Stomach (tissue), 8 donors: ENCODE measurements at regions not wholly inside any gene's neighbourhood (a gene's known extent, or its start where the extent isn't known, plus 50 kb on each side); places are given as distances from the start of the nearest gene placed in this dataset.
A peak's percentile ranks its signal among the peaks of the same experiment; 100 is the strongest.
"Not testable (repeated sequence)": the region's sequence is repeated elsewhere in the genome, so short reads cannot be mapped to it uniquely, and the experiment has no call there.

Source experiments
- DNase-seq, 2 donors: peaks; one replicate each; pipeline versions ENCODE4 v3.0.0 to v3.0.0-alpha.2; 2013 to 2019
- H3K27ac ChIP-seq, 5 donors: fragments of 200-600 bp in 4 of 5; sonication (generic) in 4 of 5; one replicate each; pipeline ENCODE4 v1.5.1; 2013 to 2019; ENCODE audit warnings: mild to moderate bottlenecking in 1 of 5, moderate library complexity in 1 of 5
- H3K27me3 ChIP-seq, 3 donors: fragments of 200-600 bp; sonication (generic); one replicate each; pipeline ENCODE4 v1.5.1; 2017 to 2019; ENCODE audit warnings: mixed run types in 1 of 3
- H3K36me3 ChIP-seq, 4 donors: fragments of 200-600 bp; sonication (generic); 1 replicate in 3 of 4; 2 replicates in 1 of 4; pipeline ENCODE4 v1.5.1; 2016 to 2019
- H3K4me1 ChIP-seq, 4 donors: fragments of 200-600 bp; sonication (generic); one replicate each; pipeline ENCODE4 v1.5.1; 2016 to 2019
- H3K4me3 ChIP-seq, 4 donors: fragments of 200-600 bp; sonication (generic) in 3 of 4; one replicate each; pipeline ENCODE4 v1.5.1; 2016 to 2019; ENCODE audit warnings: mild to moderate bottlenecking in 1 of 4
- H3K9me3 ChIP-seq, 4 donors: fragments of 200-600 bp; sonication (generic); one replicate each; pipeline ENCODE4 v1.5.1; 2016 to 2019
- EP300 ChIP-seq: sonication (generic); formaldehyde crosslinking; IDR thresholded peaks from one replicate; pipeline ENCODE4 v1.6.1; 2017; ENCODE audit warnings: antibody characterized with exemption
- POLR2A ChIP-seq, 4 donors: fragments of 450-650 bp; IDR thresholded peaks; one replicate each; pipeline ENCODE4 v1.6.1; 2016; ENCODE audit warnings: antibody characterized with exemption in 4 of 4, control low read depth in 2 of 4, mild to moderate bottlenecking in 1 of 4, moderate library complexity in 1 of 4
- POLR2AphosphoS5 ChIP-seq, 3 donors: sonication (generic); formaldehyde crosslinking; IDR thresholded peaks; one replicate each; pipeline ENCODE4 v1.6.1; 2016; ENCODE audit warnings: antibody characterized with exemption in 3 of 3
- WGBS, 5 donors: extraction: QIAGEN DNeasy Blood & Tissue Kit in 3 of 5; methylation state at CpG; one replicate each; pipeline versions ENCODE4 v1.1.5 to v1.1.7; 2013 to 2018; 5-methylcytosine and 5-hydroxymethylcytosine counted together
- intact Hi-C: fragments of 100-400 bp; cut with DNase I; formaldehyde crosslinking; loops from one replicate; pipeline ENCODE4 v1.15.1; 2023; ENCODE audit warnings: low total_unique reads
- TF ChIP-seq, protein P1 (sequence below), 7 experiments: fragments of 450-650 bp in 4 of 7; fragments of 200-600 bp in 3 of 7; sonication (generic) in 3 of 7; IDR thresholded peaks; one replicate each; pipeline ENCODE4 v1.5.1; 2016 to 2019; ENCODE audit warnings: antibody characterized with exemption in 7 of 7, control low read depth in 2 of 7, mild to moderate bottlenecking in 1 of 7
- donor health status: healthy with polysubstance abuse.
- donor health status: Bipolar disorder and iron deficiency.
- donor health status: healthy.

DNA sequence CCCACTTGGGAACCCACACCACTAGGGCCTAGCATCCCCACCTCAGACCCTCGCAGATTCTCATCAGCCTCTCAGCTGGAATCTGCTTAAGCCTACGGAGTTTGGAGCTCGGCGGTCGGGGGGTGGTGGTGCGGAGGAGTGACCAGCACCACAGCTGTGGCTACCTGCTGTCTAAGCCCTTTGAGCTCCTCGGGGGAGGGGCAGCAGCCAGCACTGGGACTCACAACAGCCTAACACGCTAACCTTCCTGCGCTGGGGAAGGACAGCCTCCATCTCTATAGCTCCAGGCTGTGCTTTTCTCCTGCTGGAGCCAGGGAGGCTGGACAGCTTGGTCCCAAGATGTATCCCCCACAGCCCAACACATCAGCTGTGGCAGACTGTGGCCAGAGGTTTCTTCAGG is 281.5 kb downstream of the USP46 start:
- H3K9me3 ChIP-seq = no peaks in the 10 kb centered on the region
- no peak for DNase-seq
- no peak overlapping the region for H3K4me3 ChIP-seq
- intact Hi-C loops = no loop called here
- TF ChIP-seq, protein P1, sequence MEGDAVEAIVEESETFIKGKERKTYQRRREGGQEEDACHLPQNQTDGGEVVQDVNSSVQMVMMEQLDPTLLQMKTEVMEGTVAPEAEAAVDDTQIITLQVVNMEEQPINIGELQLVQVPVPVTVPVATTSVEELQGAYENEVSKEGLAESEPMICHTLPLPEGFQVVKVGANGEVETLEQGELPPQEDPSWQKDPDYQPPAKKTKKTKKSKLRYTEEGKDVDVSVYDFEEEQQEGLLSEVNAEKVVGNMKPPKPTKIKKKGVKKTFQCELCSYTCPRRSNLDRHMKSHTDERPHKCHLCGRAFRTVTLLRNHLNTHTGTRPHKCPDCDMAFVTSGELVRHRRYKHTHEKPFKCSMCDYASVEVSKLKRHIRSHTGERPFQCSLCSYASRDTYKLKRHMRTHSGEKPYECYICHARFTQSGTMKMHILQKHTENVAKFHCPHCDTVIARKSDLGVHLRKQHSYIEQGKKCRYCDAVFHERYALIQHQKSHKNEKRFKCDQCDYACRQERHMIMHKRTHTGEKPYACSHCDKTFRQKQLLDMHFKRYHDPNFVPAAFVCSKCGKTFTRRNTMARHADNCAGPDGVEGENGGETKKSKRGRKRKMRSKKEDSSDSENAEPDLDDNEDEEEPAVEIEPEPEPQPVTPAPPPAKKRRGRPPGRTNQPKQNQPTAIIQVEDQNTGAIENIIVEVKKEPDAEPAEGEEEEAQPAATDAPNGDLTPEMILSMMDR (IDR thresholded peaks at IDR 0.05) = no peak
- TF ChIP-seq POLR2AphosphoS5 (IDR thresholded peaks at IDR 0.05) = no peak
- no peak for TF ChIP-seq EP300
- no peak for TF ChIP-seq POLR2A (IDR thresholded peaks at IDR 0.05)
- H3K27ac ChIP-seq = no peak overlapping the region
- no peaks in the 10 kb centered on the region for H3K36me3 ChIP-seq
- WGBS, 5 donors = 81 to 88% (median 84%) methylated on average over 3 to 9 of the region's 9 CpGs
- H3K4me1 ChIP-seq = no peaks in the 10 kb centered on the region
- H3K27me3 ChIP-seq = no peaks in the 10 kb centered on the region

DNA sequence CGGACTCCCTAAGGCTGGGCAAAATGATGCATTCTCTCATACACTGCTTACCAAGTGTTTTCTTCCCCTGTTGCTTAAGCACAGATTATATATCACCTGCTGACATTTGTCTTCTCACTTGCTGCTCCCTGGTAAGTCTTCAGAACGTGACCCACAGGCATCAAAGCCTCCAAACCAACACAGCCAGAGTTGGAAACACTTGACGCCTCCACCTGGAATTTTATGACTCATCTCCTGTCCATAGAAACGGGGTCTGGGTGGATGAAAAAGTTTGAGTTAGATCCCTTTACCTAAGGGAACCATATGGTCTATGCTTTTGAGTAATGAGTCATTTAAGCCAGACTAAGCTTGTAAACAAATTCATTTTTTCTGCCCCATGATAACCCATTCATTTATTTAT is 251.6 kb downstream of the USP46 start:
- WGBS, 5 donors = 38 to 50% (median 42%) methylated on average over 4 of the region's 4 CpGs
- Histone ChIP-seq H3K27ac (no peak overlapping the region), H3K27me3 (no peaks in the 10 kb centered on the region), H3K9me3 (peaks cover 0 to 22% (median 15%) of the 10 kb centered on the region in 4 donors), H3K4me3 (no peak overlapping the region), H3K4me1 (no peaks in the 10 kb centered on the region), H3K36me3 (no peaks in the 10 kb centered on the region)
- peak in 1 of 2 donors; percentile 10 for DNase-seq
- no peak for TF ChIP-seq EP300
- no peak for TF ChIP-seq POLR2AphosphoS5 (IDR thresholded peaks at IDR 0.05)
- TF ChIP-seq POLR2A (IDR thresholded peaks at IDR 0.05) = no peak
- TF ChIP-seq, protein P1 (IDR thresholded peaks at IDR 0.05) = no peak
- intact Hi-C loops = no loop called here

DNA sequence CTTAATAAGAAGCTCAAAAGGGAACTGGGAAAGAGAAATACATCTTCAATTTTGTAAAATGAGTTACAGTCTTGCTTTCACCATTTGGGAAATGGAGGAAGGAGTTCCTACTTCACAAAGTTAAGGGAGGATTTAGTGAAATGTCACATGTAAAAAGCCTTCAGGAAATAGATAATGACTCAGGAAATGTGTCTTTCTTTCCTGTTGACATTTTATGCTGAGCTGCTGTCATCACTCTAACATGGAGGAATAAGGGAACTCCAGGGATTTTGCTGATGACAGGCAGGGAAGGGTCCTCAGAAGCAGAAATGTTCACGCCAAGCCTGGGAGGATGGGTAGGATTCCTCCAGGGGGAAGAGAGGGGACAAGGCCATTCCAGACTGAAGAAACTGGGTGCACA is 251.1 kb downstream of the USP46 start:
- 81 to 100% (median 86%) methylated on average over 1 of the region's 1 CpG for WGBS, 5 donors

DNA sequence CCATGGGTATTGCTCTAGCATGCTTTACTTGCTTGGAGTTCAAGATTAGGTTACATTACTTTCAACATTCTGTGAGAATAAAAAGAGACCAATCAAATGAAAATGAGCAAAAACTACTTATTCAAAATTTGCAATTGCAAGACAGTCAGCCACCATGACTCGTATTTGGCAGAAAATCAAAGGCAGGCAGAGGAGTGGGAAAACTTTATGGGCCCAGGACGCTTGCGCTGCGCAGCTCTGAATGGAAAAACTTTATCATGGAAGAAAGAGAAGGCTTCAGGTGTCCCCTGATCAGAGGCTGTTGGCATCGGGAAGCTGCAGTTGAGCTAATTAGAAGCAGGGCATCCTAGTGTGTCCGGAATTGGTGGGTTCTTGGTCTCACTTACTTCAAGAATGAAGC is 250.6 kb downstream of the USP46 start:
- H3K27ac ChIP-seq = no peak overlapping the region
- intact Hi-C loops = no loop called here
- peaks cover 0 to 24% (median 17%) of the 10 kb centered on the region in 4 donors for H3K9me3 ChIP-seq
- no peaks in the 10 kb centered on the region for H3K4me1 ChIP-seq
- H3K27me3 ChIP-seq = no peaks in the 10 kb centered on the region
- TF ChIP-seq EP300 (no peak), POLR2AphosphoS5 (IDR thresholded peaks at IDR 0.05) (no peak), POLR2A (IDR thresholded peaks at IDR 0.05) (no peak)
- TF ChIP-seq, protein P1 (IDR thresholded peaks at IDR 0.05) = no peak
- no peaks in the 10 kb centered on the region for H3K36me3 ChIP-seq
- 85 to 95% (median 91%) methylated on average over 6 of the region's 6 CpGs for WGBS, 5 donors
- no peak overlapping the region for H3K4me3 ChIP-seq
- DNase-seq = no peak

More for the DNA sequence above, 251.1 kb downstream of the USP46 start:
- H3K36me3 ChIP-seq = no peaks in the 10 kb centered on the region
- H3K9me3 ChIP-seq = peaks cover 0 to 24% (median 17%) of the 10 kb centered on the region in 4 donors
- TF ChIP-seq POLR2A (IDR thresholded peaks at IDR 0.05) (no peak), EP300 (no peak), POLR2AphosphoS5 (IDR thresholded peaks at IDR 0.05) (no peak)
- TF ChIP-seq, protein P1 (IDR thresholded peaks at IDR 0.05) = no peak
- intact Hi-C loops = no loop called here
- DNase-seq = no peak
- no peak overlapping the region for H3K27ac ChIP-seq
- H3K4me3 ChIP-seq = no peak overlapping the region
- no peaks in the 10 kb centered on the region for H3K4me1 ChIP-seq
- H3K27me3 ChIP-seq = no peaks in the 10 kb centered on the region

DNA sequence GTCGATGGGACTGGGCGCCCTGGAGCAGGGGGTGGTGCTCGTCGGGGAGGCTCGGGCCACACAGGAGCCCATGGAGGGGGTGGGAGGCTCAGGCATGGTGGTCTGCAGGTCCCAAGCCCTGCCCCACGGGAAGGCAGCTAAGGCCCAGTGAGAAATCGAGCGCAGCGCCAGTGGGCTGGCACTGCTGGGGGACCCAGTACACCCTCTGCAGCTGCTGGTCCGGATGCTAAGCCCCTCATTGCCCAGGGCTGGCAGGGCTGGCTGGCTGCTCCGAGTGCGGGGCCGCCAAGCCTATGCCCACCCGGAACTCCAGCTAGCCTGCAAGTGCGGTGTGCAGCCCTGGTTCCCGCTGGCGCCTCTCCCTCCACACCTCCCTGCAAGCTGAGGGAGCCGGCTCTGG is 249.3 kb downstream of the USP46 start:
- H3K9me3 ChIP-seq = peaks cover 0 to 24% (median 17%) of the 10 kb centered on the region in 4 donors
- H3K36me3 ChIP-seq, H3K4me1 ChIP-seq, H3K27me3 ChIP-seq, H3K4me3 ChIP-seq, intact Hi-C loops, H3K27ac ChIP-seq, DNase-seq: not testable (repeated sequence)
- WGBS, 5 donors = 91 to 97% (median 94%) methylated on average over 5 to 18 of the region's 18 CpGs
